ENCODE measurements at regions not wholly inside any gene's neighbourhood (a gene's known extent, or its start where the extent isn't known, plus 50 kb on each side); places are given as distances from the start of the nearest gene placed in this dataset.

DNA sequence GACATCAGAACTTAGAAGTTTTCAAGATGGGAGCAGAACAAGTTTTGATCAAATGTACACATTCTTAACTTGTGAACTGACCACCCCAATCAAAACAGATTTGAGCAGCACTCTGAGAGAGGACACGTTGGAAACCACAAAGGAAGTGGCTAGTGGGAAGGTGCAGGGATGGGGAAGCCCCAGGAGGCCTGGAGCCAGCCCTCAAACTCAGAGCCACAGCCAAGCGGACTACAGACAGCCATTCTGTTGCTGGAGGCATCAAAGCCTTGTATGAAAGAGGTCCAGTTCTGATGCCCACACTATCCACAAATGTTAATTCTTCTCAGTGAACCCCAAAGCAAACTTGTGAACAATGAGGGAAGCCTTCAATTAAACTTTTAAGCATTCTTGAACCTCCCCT is 143.6 kb upstream of the RAB4A start:
- Histone ChIP-seq H3K36me3 (ENCODE audit: control insufficient read depth in 4 of 4, insufficient read depth in 3 of 4, low read depth in 1 of 4, low read length in 3 of 4) (no peaks in the 10 kb centered on the region), H3K4me1 (ENCODE audit: control insufficient read depth in 4 of 4, insufficient read depth in 4 of 4, low read length in 3 of 4) (peaks cover 10 to 60% (median 43%) of the 10 kb centered on the region in 4 donors), H3K9me3 (ENCODE audit: control insufficient read depth in 4 of 4, low read length in 3 of 4) (no peaks in the 10 kb centered on the region), H3K4me3 (ENCODE audit: low read depth in 1 of 3, low read length in 3 of 3) (no peak overlapping the region), H3K27me3 (ENCODE audit: control insufficient read depth in 4 of 4, insufficient read depth in 4 of 4, low read length in 3 of 4) (no peaks in the 10 kb centered on the region), H3K9ac (ENCODE audit: low read depth in 1 of 2, low read length in 2 of 2) (no peak overlapping the region), H3K27ac (ENCODE audit: low read depth in 1 of 2, low read length in 2 of 2) (no peak overlapping the region)
- no peak for TF ChIP-seq HNF4G (IDR thresholded peaks at IDR 0.05)
- TF ChIP-seq RXRA (IDR thresholded peaks at IDR 0.05) = no peak
- TF ChIP-seq, protein P1, sequence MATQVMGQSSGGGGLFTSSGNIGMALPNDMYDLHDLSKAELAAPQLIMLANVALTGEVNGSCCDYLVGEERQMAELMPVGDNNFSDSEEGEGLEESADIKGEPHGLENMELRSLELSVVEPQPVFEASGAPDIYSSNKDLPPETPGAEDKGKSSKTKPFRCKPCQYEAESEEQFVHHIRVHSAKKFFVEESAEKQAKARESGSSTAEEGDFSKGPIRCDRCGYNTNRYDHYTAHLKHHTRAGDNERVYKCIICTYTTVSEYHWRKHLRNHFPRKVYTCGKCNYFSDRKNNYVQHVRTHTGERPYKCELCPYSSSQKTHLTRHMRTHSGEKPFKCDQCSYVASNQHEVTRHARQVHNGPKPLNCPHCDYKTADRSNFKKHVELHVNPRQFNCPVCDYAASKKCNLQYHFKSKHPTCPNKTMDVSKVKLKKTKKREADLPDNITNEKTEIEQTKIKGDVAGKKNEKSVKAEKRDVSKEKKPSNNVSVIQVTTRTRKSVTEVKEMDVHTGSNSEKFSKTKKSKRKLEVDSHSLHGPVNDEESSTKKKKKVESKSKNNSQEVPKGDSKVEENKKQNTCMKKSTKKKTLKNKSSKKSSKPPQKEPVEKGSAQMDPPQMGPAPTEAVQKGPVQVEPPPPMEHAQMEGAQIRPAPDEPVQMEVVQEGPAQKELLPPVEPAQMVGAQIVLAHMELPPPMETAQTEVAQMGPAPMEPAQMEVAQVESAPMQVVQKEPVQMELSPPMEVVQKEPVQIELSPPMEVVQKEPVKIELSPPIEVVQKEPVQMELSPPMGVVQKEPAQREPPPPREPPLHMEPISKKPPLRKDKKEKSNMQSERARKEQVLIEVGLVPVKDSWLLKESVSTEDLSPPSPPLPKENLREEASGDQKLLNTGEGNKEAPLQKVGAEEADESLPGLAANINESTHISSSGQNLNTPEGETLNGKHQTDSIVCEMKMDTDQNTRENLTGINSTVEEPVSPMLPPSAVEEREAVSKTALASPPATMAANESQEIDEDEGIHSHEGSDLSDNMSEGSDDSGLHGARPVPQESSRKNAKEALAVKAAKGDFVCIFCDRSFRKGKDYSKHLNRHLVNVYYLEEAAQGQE (IDR thresholded peaks at IDR 0.05) = no peak
- no peak for TF ChIP-seq HNF4A (conservative IDR thresholded peaks at IDR 0.05)
- TF ChIP-seq, protein P2, sequence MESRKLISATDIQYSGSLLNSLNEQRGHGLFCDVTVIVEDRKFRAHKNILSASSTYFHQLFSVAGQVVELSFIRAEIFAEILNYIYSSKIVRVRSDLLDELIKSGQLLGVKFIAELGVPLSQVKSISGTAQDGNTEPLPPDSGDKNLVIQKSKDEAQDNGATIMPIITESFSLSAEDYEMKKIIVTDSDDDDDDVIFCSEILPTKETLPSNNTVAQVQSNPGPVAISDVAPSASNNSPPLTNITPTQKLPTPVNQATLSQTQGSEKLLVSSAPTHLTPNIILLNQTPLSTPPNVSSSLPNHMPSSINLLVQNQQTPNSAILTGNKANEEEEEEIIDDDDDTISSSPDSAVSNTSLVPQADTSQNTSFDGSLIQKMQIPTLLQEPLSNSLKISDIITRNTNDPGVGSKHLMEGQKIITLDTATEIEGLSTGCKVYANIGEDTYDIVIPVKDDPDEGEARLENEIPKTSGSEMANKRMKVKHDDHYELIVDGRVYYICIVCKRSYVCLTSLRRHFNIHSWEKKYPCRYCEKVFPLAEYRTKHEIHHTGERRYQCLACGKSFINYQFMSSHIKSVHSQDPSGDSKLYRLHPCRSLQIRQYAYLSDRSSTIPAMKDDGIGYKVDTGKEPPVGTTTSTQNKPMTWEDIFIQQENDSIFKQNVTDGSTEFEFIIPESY (IDR thresholded peaks at IDR 0.05) = no peak
- no peak for TF ChIP-seq RAD21 (IDR thresholded peaks at IDR 0.05)
- no peak for DNase-seq (ENCODE audit: low spot score)
- WGBS = 45% methylated on average over 2 of the region's 2 CpGs

DNA sequence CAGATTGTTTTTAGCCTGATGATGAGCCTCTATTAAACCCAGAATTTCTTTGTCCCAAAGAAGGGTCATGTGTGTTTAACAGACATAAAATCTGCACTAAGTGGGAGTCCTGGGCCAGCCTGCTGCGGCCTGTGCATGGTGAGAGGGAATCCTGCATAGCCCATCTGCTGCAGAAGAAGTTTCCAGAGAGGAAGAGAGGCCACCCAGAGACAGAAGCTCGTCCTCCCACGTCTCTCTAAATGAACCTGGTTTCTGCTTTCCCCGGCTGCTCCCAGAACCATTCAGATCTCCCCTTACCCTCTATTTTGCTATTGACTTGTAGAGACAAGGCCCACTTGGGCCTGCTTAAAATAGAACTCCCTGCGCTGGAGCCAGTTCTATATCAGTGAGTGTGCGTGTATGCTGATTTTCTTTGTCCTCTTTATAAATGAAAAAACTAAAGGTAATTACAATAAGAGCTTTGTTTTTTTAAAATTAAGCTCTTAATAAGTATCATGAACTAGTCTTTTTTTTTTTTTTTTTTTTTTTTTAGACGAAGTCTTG is 142.8 kb upstream of the RAB4A start:
- DNase-seq (ENCODE audit: low spot score) = no peak
- Histone ChIP-seq H3K36me3 (ENCODE audit: control insufficient read depth in 4 of 4, insufficient read depth in 3 of 4, low read depth in 1 of 4, low read length in 3 of 4) (no peaks in the 10 kb centered on the region), H3K27me3 (ENCODE audit: control insufficient read depth in 4 of 4, insufficient read depth in 4 of 4, low read length in 3 of 4) (no peaks in the 10 kb centered on the region), H3K27ac (ENCODE audit: low read depth in 1 of 2, low read length in 2 of 2) (no peak overlapping the region), H3K9me3 (ENCODE audit: control insufficient read depth in 4 of 4, low read length in 3 of 4) (no peaks in the 10 kb centered on the region), H3K4me3 (ENCODE audit: low read depth in 1 of 3, low read length in 3 of 3) (no peak overlapping the region), H3K4me1 (ENCODE audit: control insufficient read depth in 4 of 4, insufficient read depth in 4 of 4, low read length in 3 of 4) (peaks cover 10 to 55% (median 44%) of the 10 kb centered on the region in 4 donors), H3K9ac (ENCODE audit: low read depth in 1 of 2, low read length in 2 of 2) (no peak overlapping the region)
- TF ChIP-seq FOXA1 (IDR thresholded peaks at IDR 0.05) (no peak), JUND (IDR thresholded peaks at IDR 0.05) (no peak), RXRA (IDR thresholded peaks at IDR 0.05) (no peak), RAD21 (IDR thresholded peaks at IDR 0.05) (no peak), EGR1 (IDR thresholded peaks at IDR 0.05; ENCODE audit: low read depth in 2 of 2) (no peak), TAF1 (conservative IDR thresholded peaks at IDR 0.05) (no peak), GABPA (IDR thresholded peaks at IDR 0.05 in 1 of 2, conservative IDR thresholded peaks at IDR 0.05 in 1 of 2) (no peak), FOXA2 (IDR thresholded peaks at IDR 0.05) (no peak), HNF4A (conservative IDR thresholded peaks at IDR 0.05) (no peak), SP1 (IDR thresholded peaks at IDR 0.05) (no peak), YY1 (IDR thresholded peaks at IDR 0.05) (no peak), HNF4G (IDR thresholded peaks at IDR 0.05) (no peak)
- TF ChIP-seq, protein P2 (IDR thresholded peaks at IDR 0.05) = no peak
- TF ChIP-seq, protein P3, sequence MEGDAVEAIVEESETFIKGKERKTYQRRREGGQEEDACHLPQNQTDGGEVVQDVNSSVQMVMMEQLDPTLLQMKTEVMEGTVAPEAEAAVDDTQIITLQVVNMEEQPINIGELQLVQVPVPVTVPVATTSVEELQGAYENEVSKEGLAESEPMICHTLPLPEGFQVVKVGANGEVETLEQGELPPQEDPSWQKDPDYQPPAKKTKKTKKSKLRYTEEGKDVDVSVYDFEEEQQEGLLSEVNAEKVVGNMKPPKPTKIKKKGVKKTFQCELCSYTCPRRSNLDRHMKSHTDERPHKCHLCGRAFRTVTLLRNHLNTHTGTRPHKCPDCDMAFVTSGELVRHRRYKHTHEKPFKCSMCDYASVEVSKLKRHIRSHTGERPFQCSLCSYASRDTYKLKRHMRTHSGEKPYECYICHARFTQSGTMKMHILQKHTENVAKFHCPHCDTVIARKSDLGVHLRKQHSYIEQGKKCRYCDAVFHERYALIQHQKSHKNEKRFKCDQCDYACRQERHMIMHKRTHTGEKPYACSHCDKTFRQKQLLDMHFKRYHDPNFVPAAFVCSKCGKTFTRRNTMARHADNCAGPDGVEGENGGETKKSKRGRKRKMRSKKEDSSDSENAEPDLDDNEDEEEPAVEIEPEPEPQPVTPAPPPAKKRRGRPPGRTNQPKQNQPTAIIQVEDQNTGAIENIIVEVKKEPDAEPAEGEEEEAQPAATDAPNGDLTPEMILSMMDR (IDR thresholded peaks at IDR 0.05; ENCODE audit: low read depth, low read length, missing input control) = no peak
- TF ChIP-seq, protein P4, sequence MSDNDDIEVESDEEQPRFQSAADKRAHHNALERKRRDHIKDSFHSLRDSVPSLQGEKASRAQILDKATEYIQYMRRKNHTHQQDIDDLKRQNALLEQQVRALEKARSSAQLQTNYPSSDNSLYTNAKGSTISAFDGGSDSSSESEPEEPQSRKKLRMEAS (IDR thresholded peaks at IDR 0.05) = no peak
- WGBS = 87% methylated on average over 7 of the region's 7 CpGs

All from liver (tissue), 8 donors.